Hepatocyte (in vitro differentiated cells): ENCODE measurements at regions not wholly inside any gene's neighbourhood (a gene's known extent, or its start where the extent isn't known, plus 50 kb on each side); places are given as distances from the start of the nearest gene placed in this dataset.

ENCODE experiments used
- CTCF ChIP-seq: fragments of 200-600 bp; sonication (generic); IDR thresholded peaks from 2 replicates; pipeline ENCODE4 v1.5.1; 2016; ENCODE audit warnings: antibody characterized with exemption, mild to moderate bottlenecking; ENCODE audit not compliant: poor library complexity
- EZH2 ChIP-seq: fragments of 200-600 bp; sonication (generic); IDR thresholded peaks from 2 replicates; pipeline ENCODE4 v1.6.1; 2016; ENCODE audit warnings: antibody characterized with exemption, mild to moderate bottlenecking, borderline replicate concordance
- EZH2phosphoT487 ChIP-seq: fragments of 200-600 bp; sonication (generic); IDR thresholded peaks from one replicate; pipeline ENCODE4 v1.6.1; 2018; ENCODE audit warnings: antibody characterized with exemption, mild to moderate bottlenecking, low read depth, moderate library complexity; ENCODE audit not compliant: unreplicated experiment, severe bottlenecking

DNA sequence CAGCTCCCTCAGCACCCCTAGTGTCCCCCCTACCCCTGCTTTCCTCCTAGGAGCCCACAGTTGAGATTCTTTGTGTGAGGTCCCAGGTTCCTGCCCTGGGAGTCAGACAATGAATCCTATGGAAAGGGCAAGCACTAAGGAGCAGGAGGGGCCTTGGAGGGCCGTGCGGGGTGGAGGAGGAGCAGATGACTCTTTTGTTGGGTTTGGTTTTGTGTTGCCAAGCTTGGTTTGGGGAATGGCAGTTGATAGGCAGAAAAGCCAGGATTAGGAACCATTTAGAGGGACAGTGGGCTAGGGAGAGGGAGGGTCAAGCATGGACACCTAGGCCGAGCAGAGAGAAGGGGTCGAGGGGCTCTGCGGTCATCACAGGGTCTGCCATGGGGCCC lies 61.6 kb upstream of the SPTLC1 start:
- TF ChIP-seq CTCF (no peak), EZH2 (no peak), EZH2phosphoT487 (no peak)
